GM19328 (cell line): ENCODE measurements at regions not wholly inside any gene's neighbourhood (a gene's known extent, or its start where the extent isn't known, plus 50 kb on each side); places are given as distances from the start of the nearest gene placed in this dataset.

ENCODE experiments used
- ATAC-seq: cut with Tn5 transposase; IDR thresholded peaks from one replicate; pipeline ENCODE4 v1.9.1; 2021; ENCODE audit warnings: mild to moderate bottlenecking, moderate library complexity; ENCODE audit not compliant: unreplicated experiment

DNA sequence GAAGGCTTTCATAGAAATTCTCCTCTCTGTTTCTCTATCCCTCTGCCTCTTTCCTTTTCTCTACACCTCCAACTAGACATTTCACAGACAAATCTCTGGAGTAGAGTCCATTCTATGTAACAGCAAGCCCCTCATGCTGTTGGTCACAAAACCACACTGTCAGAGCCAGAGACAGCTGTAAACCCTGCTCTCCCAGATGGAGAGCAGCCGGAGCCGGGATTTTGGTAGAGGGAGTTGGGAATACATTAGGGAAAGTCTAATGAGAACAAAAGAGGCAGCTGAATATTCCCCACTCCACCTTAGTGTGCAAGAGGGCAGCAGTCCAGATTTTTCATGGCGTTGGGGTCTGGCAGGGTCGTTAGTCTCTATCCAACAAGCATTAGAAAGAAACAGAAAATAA, 68.3 kb upstream of the EDN1 start:
- ATAC-seq: no peak

DNA sequence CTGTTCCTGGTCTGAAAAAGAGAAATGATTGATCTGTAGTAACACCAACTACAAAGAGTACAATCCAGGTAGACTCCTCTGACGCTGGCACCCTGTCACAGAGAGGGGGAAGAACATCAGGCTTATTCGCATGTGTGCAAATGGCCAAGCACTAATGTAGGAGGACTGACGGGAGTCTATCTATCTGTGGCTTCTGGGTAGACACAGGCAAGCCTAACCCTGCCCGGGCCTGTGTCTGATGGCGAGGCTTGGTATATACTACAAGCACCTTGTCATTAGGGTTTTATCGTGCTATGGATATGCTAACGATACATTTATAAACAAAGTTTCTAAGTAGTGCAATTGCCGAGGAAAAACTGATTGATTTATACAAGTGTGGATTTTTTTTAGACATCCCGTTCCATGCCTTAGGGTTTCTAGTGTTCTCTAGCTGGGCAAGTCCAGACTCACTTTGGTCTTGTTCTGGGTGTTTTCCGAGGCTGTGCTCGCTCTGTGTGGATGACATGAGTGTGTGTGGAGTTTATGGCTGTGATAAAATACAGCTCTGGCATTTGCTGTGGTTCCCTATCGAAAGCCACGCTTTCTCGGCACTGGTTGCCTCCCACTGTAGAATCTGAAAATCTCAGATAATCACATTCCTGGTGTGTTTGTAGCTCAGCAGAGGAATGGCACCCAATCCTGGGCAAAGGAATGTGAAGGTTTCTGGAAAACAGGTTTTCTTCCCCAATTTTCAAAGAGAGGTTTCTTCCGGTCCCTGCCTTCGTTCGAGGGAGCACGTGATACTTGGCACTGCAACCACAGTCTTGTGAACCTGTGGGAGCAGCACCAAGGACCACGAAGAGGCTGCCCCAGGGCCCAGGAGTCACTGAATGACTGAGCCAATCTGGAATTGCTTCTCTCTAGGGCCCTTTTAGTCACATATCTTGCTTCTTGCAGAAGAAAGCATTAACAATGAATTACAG, 67.5 kb upstream of the EDN1 start:
- no peak for ATAC-seq

DNA sequence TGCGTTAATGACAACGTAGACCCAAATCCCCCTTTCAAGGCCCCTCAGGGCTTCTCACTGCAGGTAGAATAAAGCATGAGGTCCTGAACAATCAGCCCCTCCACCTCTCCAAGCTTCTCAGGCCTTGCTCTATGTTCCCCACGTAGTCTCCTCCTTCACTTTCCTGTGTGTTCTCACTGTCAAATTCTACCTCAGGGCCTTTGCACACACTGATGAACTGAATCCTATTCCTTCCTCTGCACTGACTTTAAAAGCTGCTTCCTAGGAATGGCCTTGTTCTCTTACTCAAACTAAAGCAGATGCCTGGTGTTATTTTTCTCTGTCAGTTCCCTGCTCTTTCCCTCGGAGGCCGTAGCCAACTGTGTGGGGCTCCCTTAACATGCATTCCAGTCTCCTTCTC, 66.8 kb upstream of the EDN1 start:
- ATAC-seq: no peak

DNA sequence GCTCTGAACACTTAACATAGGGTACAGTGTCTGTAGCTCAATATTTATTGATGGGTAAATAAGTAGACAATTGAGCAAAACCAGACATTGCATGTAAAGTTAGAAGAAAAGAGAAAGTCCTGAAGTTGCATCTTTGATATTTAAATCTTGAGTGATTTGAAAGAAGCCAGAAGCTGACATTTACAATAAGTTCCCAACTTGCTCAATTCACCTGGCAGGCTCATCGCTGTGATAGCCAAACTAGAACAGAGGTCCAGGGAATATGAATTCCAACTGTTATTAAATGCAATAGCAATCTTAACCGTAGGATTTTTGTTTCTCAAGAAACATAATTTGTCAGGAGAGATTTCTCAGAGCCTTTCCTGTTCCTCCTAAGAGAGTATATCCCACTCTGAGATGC, 65.9 kb upstream of the EDN1 start:
- no peak for ATAC-seq

DNA sequence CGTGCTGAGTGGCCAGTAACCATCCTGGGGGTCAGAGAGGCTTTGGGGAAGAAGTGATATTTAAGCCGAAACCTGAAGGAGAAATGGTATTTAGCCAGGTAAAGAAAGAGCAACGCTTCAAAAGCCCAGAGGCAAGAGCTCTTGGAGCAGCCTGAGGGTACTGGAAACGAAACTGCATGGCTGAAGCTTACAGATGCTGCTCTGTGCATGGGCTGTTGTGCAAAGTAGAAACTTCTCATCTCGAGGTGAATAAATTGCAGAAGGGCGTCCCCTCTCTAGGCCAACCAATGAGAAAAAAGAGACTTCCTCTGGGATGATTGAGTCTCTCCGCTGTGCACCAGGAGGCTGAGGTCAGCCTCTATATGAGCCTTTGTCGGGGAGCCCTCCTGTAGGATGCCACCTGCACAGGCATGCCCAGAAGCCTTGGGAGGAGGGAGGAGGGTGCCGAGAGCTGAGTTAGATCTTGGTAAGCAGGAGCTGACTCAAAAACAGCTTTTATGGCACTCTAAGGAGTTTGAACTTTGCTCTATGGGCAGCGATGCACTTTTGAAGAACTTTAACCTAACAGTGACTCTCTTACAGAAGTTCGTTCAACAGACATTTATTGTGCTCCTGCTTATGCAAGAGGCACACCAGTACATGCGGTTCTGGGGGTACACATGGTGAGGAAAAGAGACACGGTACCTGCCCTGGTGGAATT, 61.6 kb upstream of the EDN1 start:
- no peak for ATAC-seq

DNA sequence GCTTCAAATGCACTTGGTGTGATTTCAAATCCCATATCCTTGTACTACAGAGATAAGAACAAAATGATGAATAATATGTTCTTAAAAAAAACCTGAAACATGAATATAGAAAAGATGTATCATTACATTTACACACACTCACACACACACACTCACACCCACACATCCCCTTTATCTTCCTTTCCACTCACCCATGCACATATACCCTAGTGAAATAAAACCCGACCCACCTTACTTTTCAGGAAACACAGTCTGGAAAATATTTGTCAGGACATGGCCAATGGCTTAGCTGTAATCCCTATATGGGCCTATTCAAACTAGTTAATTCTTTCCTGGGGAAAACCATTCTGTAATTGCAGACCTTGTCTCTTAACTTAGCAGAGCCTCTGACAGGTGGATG, 60.8 kb upstream of the EDN1 start:
- ATAC-seq: no peak

DNA sequence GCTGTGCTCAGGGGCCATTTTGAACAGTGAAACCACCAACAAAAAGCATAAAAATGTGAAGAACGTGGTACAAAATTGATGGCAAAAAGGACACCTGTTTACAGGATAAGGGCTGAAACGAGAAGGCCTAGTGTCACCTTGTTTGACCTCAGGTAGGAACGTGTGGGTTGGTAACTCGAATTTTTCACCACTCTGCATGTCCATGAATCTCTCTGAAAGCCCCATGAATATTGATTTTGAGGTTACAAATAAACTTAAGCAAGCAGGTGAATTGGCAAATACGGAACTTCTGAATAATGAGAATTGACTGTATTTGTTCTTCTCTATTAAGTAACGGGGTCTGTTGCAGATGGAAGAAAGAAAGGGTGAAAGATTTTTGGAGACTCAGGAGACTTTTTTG, 59.6 kb upstream of the EDN1 start:
- no peak for ATAC-seq

DNA sequence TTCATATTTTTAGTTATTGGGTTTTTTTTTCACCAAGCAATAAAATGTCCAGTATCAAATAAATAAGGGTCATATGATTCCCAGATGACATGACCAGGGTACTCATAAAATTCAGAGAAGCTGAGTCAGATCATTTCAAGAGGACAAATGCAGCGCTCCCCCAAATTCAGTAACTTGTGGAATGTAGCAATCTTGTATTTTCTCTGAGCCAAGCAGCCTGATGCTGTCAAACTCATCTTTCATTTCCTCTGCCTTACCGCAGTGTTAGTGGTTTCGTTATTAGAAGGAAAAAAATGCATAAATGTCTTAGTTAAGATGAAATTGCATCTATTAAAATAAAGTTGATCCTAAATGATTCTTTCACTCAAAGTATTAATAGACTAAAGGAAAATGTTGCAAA, 57.8 kb upstream of the EDN1 start:
- peak; percentile 62 for ATAC-seq

DNA sequence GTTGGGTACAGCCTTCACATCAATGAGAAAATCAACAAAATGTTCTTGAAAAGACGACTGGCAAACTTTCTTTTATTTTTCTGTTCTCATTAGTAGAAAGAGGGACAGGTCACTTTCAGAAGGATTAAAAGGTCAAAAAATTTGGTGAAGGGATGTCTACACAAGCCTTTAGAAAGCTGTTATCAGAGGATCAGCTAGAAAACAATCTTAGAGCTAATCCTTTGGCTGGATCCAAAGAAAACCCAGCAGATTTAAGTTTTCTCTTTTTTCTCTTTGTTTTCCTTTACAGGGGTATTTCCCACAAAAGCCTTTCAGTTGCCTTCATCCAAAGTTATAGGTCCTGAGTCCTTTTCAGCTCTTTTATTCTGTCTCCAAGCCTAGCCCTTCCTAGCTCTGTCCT, 57.3 kb upstream of the EDN1 start:
- ATAC-seq: no peak

DNA sequence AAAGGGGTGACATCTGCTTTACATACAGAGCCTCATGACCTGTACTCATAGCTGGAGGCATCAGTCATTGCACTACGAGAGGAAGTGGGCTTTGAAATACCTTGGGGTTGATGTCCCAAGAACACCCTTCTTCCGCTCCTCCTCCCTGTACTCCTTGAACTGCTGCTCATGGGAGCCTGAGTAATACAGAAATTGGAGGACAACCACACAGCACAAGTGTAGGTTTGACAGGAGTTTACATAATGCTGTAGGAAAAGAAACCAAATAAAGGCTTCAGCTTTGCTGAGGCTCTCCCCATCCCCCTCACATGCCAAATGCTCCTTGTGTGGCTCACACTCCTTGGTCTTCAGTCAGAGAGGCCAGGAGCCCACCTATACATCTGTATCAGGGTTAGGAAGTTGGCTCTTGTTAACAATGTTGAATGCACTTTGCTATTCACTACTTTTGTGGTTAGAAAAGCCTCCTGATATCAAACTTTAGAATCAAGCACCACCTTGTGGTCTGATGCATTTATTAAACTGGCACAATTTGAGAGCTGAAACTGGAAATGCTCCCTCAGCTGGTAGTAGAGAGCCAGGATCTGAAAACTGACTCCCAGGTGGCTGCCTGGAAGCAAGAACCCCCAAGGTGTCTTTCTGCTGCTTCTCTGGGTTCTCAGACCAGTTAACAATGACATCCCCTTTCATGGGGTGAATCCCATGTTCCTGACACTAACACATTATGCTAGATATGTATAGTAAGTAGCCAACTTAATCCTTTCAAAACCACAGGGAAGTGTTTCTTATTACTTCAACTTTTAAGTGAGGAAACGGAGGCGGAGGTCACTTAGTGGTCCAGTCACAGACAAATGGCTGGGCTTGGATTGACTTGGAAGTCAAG, 56.2 kb upstream of the EDN1 start:
- ATAC-seq: no peak

DNA sequence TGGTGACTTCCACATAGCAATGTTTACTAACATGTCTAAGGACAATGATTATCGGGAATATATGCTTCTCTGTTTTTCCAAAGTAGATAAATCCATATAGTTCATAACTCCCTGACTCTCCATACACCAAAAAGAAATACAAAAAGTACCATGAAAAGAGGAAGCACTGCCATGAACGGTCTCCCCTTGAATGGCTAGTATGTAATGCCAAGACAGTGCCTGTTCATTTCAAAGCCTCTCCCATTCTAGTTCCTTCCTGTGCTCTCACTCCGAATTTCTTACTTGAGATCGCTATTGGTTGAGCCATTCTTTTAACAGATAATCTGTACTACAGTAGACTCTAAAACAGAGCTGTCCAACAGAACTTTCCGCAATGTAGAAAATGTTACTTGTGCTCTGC, 54.8 kb upstream of the EDN1 start:
- ATAC-seq: no peak

DNA sequence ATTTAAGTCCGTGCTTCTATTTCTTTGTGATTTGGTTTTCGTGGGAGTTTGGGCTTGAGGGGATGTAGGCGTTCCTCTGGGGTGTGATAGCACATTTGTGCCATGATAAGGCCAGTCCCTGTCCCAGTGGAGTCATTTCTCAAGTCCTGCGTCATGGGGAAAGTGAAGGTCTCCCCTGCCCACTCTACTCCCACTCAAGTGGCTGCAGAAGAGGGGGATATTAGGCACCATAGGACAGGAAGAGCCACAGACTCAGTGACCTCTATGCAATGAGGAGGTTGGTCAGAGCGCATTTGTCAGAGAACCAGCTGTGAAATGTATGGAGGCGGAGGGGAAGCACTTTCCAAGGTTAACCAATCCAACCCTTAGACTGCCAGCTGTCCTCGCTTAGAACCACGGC, 51.9 kb upstream of the EDN1 start:
- no peak for ATAC-seq
